ENCODE measurements at regions not wholly inside any gene's neighbourhood (a gene's known extent, or its start where the extent isn't known, plus 50 kb on each side); places are given as distances from the start of the nearest gene placed in this dataset.

GRCh38 chr20:40956542-40957264, 71.9 kb upstream of the TOP1 start (continued):
- no peak for TF ChIP-seq CHD7 (IDR thresholded peaks at IDR 0.05; ENCODE audit: insufficient replicate concordance, low read length)
- no peak for TF ChIP-seq POU5F1 (IDR thresholded peaks at IDR 0.05; ENCODE audit: low read depth, low read length)
- no peak for TF ChIP-seq ASH2L (IDR thresholded peaks at IDR 0.05; ENCODE audit: low read length)
- no peak for TF ChIP-seq POLR2AphosphoS5 (IDR thresholded peaks at IDR 0.05; ENCODE audit: low read depth, low read length)
- TF ChIP-seq MAX (IDR thresholded peaks at IDR 0.05) = no peak
- TF ChIP-seq RAD21 (IDR thresholded peaks at IDR 0.05 in 1 of 2, conservative IDR thresholded peaks at IDR 0.05 in 1 of 2; ENCODE audit: low read depth in 2 of 2, low read length in 2 of 2) = no peak
- TF ChIP-seq SIRT6 (IDR thresholded peaks at IDR 0.05; ENCODE audit: low read length) = no peak
- no peak for TF ChIP-seq CTBP2 (IDR thresholded peaks at IDR 0.05; ENCODE audit: borderline replicate concordance, insufficient read depth, insufficient read length, low read length)
